ENCODE measurements at regions not wholly inside any gene's neighbourhood (a gene's known extent, or its start where the extent isn't known, plus 50 kb on each side); places are given as distances from the start of the nearest gene placed in this dataset.

- H3K9me3 ChIP-seq (ENCODE audit: control insufficient read depth in 4 of 4, insufficient read depth in 3 of 4, low read length in 3 of 4): no peaks in the 10 kb centered on the region
- ATAC-seq (ENCODE audit: insufficient read depth, low FRiP score) (no peak), DNase-seq (no peak)
- no peak for TF ChIP-seq CTCF (IDR thresholded peaks at IDR 0.05; ENCODE audit: control extremely low read depth, extremely low read depth)
- 78 to 84% methylated on average over 6 of the region's 6 CpGs for WGBS, 2 donors
- no peak overlapping the region for H3K4me3 ChIP-seq
- H3K27me3 ChIP-seq (ENCODE audit: control insufficient read depth in 3 of 3, insufficient read depth in 3 of 3, low read length in 2 of 3): no peaks in the 10 kb centered on the region
- no peak overlapping the region for H3K9ac ChIP-seq (ENCODE audit: insufficient read depth in 1 of 2, low read length in 2 of 2)
- no peaks in the 10 kb centered on the region for H3K4me1 ChIP-seq (ENCODE audit: control insufficient read depth in 5 of 5, insufficient read depth in 5 of 5, low read length in 5 of 5)
- no peaks in the 10 kb centered on the region for H3K36me3 ChIP-seq (ENCODE audit: control insufficient read depth in 4 of 4, insufficient read depth in 4 of 4, low read length in 4 of 4)
- H3K27ac ChIP-seq (ENCODE audit: low read depth in 1 of 2, low read length in 1 of 2): no peak overlapping the region
These were observed 385.0 kb downstream of the EFNA5 start for GRCh38 chr5:107285772-107286171.

GRCh38 chr5:107284822-107285525 lies 385.8 kb downstream of the EFNA5 start:
- DNase-seq (no peak), ATAC-seq (ENCODE audit: insufficient read depth, low FRiP score) (peak; percentile 15)
- H3K4me1 ChIP-seq (ENCODE audit: control insufficient read depth in 5 of 5, insufficient read depth in 5 of 5, low read length in 5 of 5): no peaks in the 10 kb centered on the region
- TF ChIP-seq CTCF (IDR thresholded peaks at IDR 0.05; ENCODE audit: control extremely low read depth, extremely low read depth): no peak
- H3K27me3 ChIP-seq (ENCODE audit: control insufficient read depth in 3 of 3, insufficient read depth in 3 of 3, low read length in 2 of 3): no peaks in the 10 kb centered on the region
- H3K27ac ChIP-seq (ENCODE audit: low read depth in 1 of 2, low read length in 1 of 2): peak overlapping the region in 1 of 2 donors; percentile 33
- no peaks in the 10 kb centered on the region for H3K9me3 ChIP-seq (ENCODE audit: control insufficient read depth in 4 of 4, insufficient read depth in 3 of 4, low read length in 3 of 4)
- H3K9ac ChIP-seq (ENCODE audit: insufficient read depth in 1 of 2, low read length in 2 of 2): no peak overlapping the region
- no peaks in the 10 kb centered on the region for H3K36me3 ChIP-seq (ENCODE audit: control insufficient read depth in 4 of 4, insufficient read depth in 4 of 4, low read length in 4 of 4)
- H3K4me3 ChIP-seq: no peak overlapping the region
- 76 to 89% methylated on average over 3 of the region's 3 CpGs for WGBS, 2 donors

- H3K9ac ChIP-seq (ENCODE audit: insufficient read depth in 1 of 2, low read length in 2 of 2): no peak overlapping the region
- H3K36me3 ChIP-seq (ENCODE audit: control insufficient read depth in 4 of 4, insufficient read depth in 4 of 4, low read length in 4 of 4): no peaks in the 10 kb centered on the region
- no peaks in the 10 kb centered on the region for H3K4me1 ChIP-seq (ENCODE audit: control insufficient read depth in 5 of 5, insufficient read depth in 5 of 5, low read length in 5 of 5)
- H3K9me3 ChIP-seq (ENCODE audit: control insufficient read depth in 4 of 4, insufficient read depth in 3 of 4, low read length in 3 of 4): no peaks in the 10 kb centered on the region
- H3K4me3 ChIP-seq: no peak overlapping the region
- WGBS, 2 donors: 88 to 90% methylated on average over 2 of the region's 2 CpGs
- no peak for TF ChIP-seq CTCF (IDR thresholded peaks at IDR 0.05; ENCODE audit: control extremely low read depth, extremely low read depth)
- H3K27me3 ChIP-seq (ENCODE audit: control insufficient read depth in 3 of 3, insufficient read depth in 3 of 3, low read length in 2 of 3): no peaks in the 10 kb centered on the region
- H3K27ac ChIP-seq (ENCODE audit: low read depth in 1 of 2, low read length in 1 of 2): no peak overlapping the region
- DNase-seq (no peak), ATAC-seq (ENCODE audit: insufficient read depth, low FRiP score) (no peak)
These were observed 388.7 kb downstream of the EFNA5 start for GRCh38 chr5:107282061-107282460.

- H3K4me3 ChIP-seq: no peak overlapping the region
- H3K27ac ChIP-seq (ENCODE audit: low read depth in 1 of 2, low read length in 1 of 2): no peak overlapping the region
- DNase-seq: no peak
- H3K9me3 ChIP-seq (ENCODE audit: control insufficient read depth in 4 of 4, insufficient read depth in 3 of 4, low read length in 3 of 4): no peaks in the 10 kb centered on the region
- no peak for TF ChIP-seq CTCF (IDR thresholded peaks at IDR 0.05; ENCODE audit: control extremely low read depth, extremely low read depth)
- no peaks in the 10 kb centered on the region for H3K36me3 ChIP-seq (ENCODE audit: control insufficient read depth in 4 of 4, insufficient read depth in 4 of 4, low read length in 4 of 4)
- H3K4me1 ChIP-seq (ENCODE audit: control insufficient read depth in 5 of 5, insufficient read depth in 5 of 5, low read length in 5 of 5): no peaks in the 10 kb centered on the region
- no peaks in the 10 kb centered on the region for H3K27me3 ChIP-seq (ENCODE audit: control insufficient read depth in 3 of 3, insufficient read depth in 3 of 3, low read length in 2 of 3)
- 75 to 79% methylated on average over 4 of the region's 4 CpGs for WGBS, 2 donors
- no peak for ATAC-seq (ENCODE audit: insufficient read depth, low FRiP score)
- H3K9ac ChIP-seq (ENCODE audit: insufficient read depth in 1 of 2, low read length in 2 of 2): no peak overlapping the region
These were observed 392.0 kb downstream of the EFNA5 start for GRCh38 chr5:107278774-107279173.
